GM12874 (cell line): ENCODE measurements at regions not wholly inside any gene's neighbourhood (a gene's known extent, or its start where the extent isn't known, plus 50 kb on each side); places are given as distances from the start of the nearest gene placed in this dataset.

Source experiments
- CTCF ChIP-seq: IDR thresholded peaks from 2 replicates; pipeline ENCODE4 v1.5.1; 2011; ENCODE audit warnings: low read depth, mild to moderate bottlenecking, control low read depth, low read length, moderate library complexity; ENCODE audit not compliant: insufficient read depth

- no peak for TF ChIP-seq CTCF
These were observed 140.2 kb upstream of the SKOR2 start for GRCh38 chr18:47391665-47392064.

GRCh38 chr18:47390410-47391024, 139.1 kb upstream of the SKOR2 start:
- TF ChIP-seq CTCF, result no peak

- TF ChIP-seq CTCF, result no peak
These were observed 137.8 kb upstream of the SKOR2 start for GRCh38 chr18:47389210-47389609.

- TF ChIP-seq CTCF, result no peak
These were observed 136.4 kb upstream of the SKOR2 start for GRCh38 chr18:47387864-47388263.

GRCh38 chr18:47383729-47384128, 132.3 kb upstream of the SKOR2 start:
- no peak for TF ChIP-seq CTCF

- no peak for TF ChIP-seq CTCF
These were observed 130.6 kb upstream of the SKOR2 start for GRCh38 chr18:47381975-47382570.

- no peak for TF ChIP-seq CTCF
These were observed 128.7 kb upstream of the SKOR2 start for GRCh38 chr18:47380153-47380552.
